GM10266 (cell line): ENCODE measurements at regions not wholly inside any gene's neighbourhood (a gene's known extent, or its start where the extent isn't known, plus 50 kb on each side); places are given as distances from the start of the nearest gene placed in this dataset.

Experiments
- DNase-seq: peaks from one replicate; pipeline ENCODE4 v3.0.0; 2012; ENCODE audit errors: extremely low spot score
- CTCF ChIP-seq: IDR thresholded peaks from 2 replicates; pipeline ENCODE4 v1.5.1; 2012; ENCODE audit warnings: mild to moderate bottlenecking, low read depth; ENCODE audit not compliant: control insufficient read depth, insufficient read depth; ENCODE audit errors: missing control alignments

DNA sequence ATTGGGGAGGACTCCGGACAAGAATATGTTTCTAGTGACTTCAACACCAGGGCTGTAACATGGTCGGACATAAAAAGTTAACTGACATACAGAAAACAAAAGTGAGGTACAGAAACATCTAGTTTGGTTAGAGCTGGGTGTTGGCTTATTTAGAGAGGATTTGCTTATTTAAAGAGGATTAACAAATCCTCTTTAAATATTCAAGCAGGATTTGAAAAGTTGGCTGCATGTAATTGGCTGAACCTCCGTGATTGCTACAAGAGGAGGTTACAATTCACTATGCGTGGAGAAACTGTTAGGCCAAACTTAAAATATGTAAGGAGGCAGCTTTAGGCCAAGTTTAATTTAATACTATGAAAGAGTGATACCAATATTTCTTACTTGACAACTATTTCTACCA, 2707.4 kb downstream of the ARAP2 start:
- no peak for DNase-seq
- TF ChIP-seq CTCF: no peak

GRCh38 chr4:33537527-33537926, 2706.8 kb downstream of the ARAP2 start:
- DNase-seq: no peak
- no peak for TF ChIP-seq CTCF

- no peak for TF ChIP-seq CTCF
- DNase-seq: no peak
Observed at GRCh38 chr4:33543941-33544450, 2700.3 kb downstream of the ARAP2 start.

- no peak for DNase-seq
- no peak for TF ChIP-seq CTCF
Observed at GRCh38 chr4:33551244-33551643, 2693.1 kb downstream of the ARAP2 start.

GRCh38 chr4:33561259-33561658, 2683.1 kb downstream of the ARAP2 start:
- TF ChIP-seq CTCF: no peak
- DNase-seq: no peak

- no peak for DNase-seq
- TF ChIP-seq CTCF: no peak
Observed at GRCh38 chr4:33566649-33567048, 2677.7 kb downstream of the ARAP2 start.

DNA sequence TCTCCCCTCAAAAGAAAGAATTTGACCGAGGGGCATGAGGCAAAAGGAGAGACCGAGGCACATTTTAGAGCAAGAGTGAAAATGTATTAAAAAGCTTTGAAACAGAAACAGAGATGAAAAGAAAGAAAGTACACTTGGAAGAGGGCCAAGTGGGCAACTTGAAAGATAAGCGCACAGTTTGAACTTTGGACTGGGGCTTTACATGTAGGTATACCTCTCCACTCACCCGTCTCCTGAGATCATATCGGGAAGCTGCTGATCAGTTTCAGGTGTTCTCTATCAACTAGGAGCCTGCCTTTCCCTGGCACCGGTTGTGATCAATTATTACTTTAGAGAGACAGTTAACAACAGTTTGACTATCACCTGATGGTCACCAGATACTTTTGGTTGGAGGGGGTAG, 2666.5 kb downstream of the ARAP2 start:
- no peak for TF ChIP-seq CTCF
- DNase-seq: no peak
